HL-60 (cell line): ENCODE measurements at regions not wholly inside any gene's neighbourhood (a gene's known extent, or its start where the extent isn't known, plus 50 kb on each side); places are given as distances from the start of the nearest gene placed in this dataset.

ENCODE experiments used
- POLR2AphosphoS5 ChIP-seq: IDR thresholded peaks from 2 replicates; pipeline ENCODE4 v1.6.1; 2012; ENCODE audit warnings: low read depth
- REST ChIP-seq: IDR thresholded peaks from 2 replicates; pipeline ENCODE4 v1.6.1; 2012; ENCODE audit warnings: low read depth; ENCODE audit not compliant: insufficient replicate concordance
- TF ChIP-seq, protein P1 (sequence below): IDR thresholded peaks from one replicate; pipeline ENCODE4 v1.5.1; 2011; ENCODE audit warnings: low read length, control low read depth, inconsistent platforms; ENCODE audit not compliant: insufficient read depth

GRCh38 chr1:30648408-30649000 lies 74.9 kb downstream of the MATN1 start:
- TF ChIP-seq POLR2AphosphoS5 = no peak
- TF ChIP-seq REST = no peak
- TF ChIP-seq, protein P1, sequence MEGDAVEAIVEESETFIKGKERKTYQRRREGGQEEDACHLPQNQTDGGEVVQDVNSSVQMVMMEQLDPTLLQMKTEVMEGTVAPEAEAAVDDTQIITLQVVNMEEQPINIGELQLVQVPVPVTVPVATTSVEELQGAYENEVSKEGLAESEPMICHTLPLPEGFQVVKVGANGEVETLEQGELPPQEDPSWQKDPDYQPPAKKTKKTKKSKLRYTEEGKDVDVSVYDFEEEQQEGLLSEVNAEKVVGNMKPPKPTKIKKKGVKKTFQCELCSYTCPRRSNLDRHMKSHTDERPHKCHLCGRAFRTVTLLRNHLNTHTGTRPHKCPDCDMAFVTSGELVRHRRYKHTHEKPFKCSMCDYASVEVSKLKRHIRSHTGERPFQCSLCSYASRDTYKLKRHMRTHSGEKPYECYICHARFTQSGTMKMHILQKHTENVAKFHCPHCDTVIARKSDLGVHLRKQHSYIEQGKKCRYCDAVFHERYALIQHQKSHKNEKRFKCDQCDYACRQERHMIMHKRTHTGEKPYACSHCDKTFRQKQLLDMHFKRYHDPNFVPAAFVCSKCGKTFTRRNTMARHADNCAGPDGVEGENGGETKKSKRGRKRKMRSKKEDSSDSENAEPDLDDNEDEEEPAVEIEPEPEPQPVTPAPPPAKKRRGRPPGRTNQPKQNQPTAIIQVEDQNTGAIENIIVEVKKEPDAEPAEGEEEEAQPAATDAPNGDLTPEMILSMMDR = no peak
